Osteocyte (in vitro differentiated cells): ENCODE measurements at regions not wholly inside any gene's neighbourhood (a gene's known extent, or its start where the extent isn't known, plus 50 kb on each side); places are given as distances from the start of the nearest gene placed in this dataset.

Experiments
- DNase-seq: peaks from one replicate; pipeline ENCODE4 v3.0.0; 2021; ENCODE audit warnings: mixed read lengths; ENCODE audit not compliant: unreplicated experiment; ENCODE audit errors: extremely low spot score
- H3K27ac Mint-ChIP-seq: one replicate; pipeline ENCODE4 v1.8.0; 2021; ENCODE audit warnings: mild to moderate bottlenecking, mixed read lengths; ENCODE audit not compliant: unreplicated experiment
- H3K27me3 Mint-ChIP-seq: one replicate; pipeline ENCODE4 v1.8.0; 2021; ENCODE audit warnings: mixed read lengths; ENCODE audit not compliant: unreplicated experiment
- H3K36me3 Mint-ChIP-seq: one replicate; pipeline ENCODE4 v1.8.0; 2021; ENCODE audit warnings: mixed read lengths; ENCODE audit not compliant: unreplicated experiment
- H3K4me1 Mint-ChIP-seq: one replicate; pipeline ENCODE4 v1.8.0; 2021; ENCODE audit warnings: mixed read lengths; ENCODE audit not compliant: unreplicated experiment
- H3K4me3 Mint-ChIP-seq: one replicate; pipeline ENCODE4 v1.8.0; 2021; ENCODE audit warnings: mild to moderate bottlenecking, moderate library complexity, mixed read lengths; ENCODE audit not compliant: unreplicated experiment
- H3K9me3 Mint-ChIP-seq: one replicate; pipeline ENCODE4 v1.8.0; 2021; ENCODE audit warnings: mixed read lengths; ENCODE audit not compliant: unreplicated experiment
- CTCF ChIP-seq: fragments of 200-600 bp; sonication (generic); IDR thresholded peaks from 2 replicates; pipeline ENCODE4 v1.5.0; 2021; ENCODE audit warnings: antibody characterized with exemption, mild to moderate bottlenecking, moderate library complexity

- Mint-ChIP-seq H3K27ac (no peak overlapping the region), H3K9me3 (peaks cover 4% of the 10 kb centered on the region), H3K27me3 (peaks cover 14% of the 10 kb centered on the region), H3K4me1 (no peaks in the 10 kb centered on the region), H3K36me3 (no peaks in the 10 kb centered on the region), H3K4me3 (no peak overlapping the region)
- no peak for TF ChIP-seq CTCF
- no peak for DNase-seq
Measured at GRCh38 chr1:168825820-168826219, 96.8 kb upstream of the DPT start.

GRCh38 chr1:168826269-168826668 lies 97.3 kb upstream of the DPT start:
- no peak for DNase-seq
- Mint-ChIP-seq H3K9me3 (peaks cover 4% of the 10 kb centered on the region), H3K4me3 (no peak overlapping the region), H3K27me3 (peaks cover 16% of the 10 kb centered on the region), H3K4me1 (no peaks in the 10 kb centered on the region), H3K27ac (no peak overlapping the region), H3K36me3 (no peaks in the 10 kb centered on the region)
- no peak for TF ChIP-seq CTCF

- H3K4me1 Mint-ChIP-seq = no peaks in the 10 kb centered on the region
- H3K36me3 Mint-ChIP-seq = no peaks in the 10 kb centered on the region
Measured at GRCh38 chr1:168827557-168827956, 98.6 kb upstream of the DPT start.

GRCh38 chr1:168829876-168830275 lies 100.9 kb upstream of the DPT start:
- Mint-ChIP-seq H3K4me1 (peaks cover 2% of the 10 kb centered on the region), H3K9me3 (peaks cover 4% of the 10 kb centered on the region), H3K27me3 (peaks cover 15% of the 10 kb centered on the region), H3K4me3 (no peak overlapping the region), H3K36me3 (no peaks in the 10 kb centered on the region), H3K27ac (no peak overlapping the region)
- no peak for DNase-seq
- no peak for TF ChIP-seq CTCF

More at GRCh38 chr1:168827557-168827956, 98.6 kb upstream of the DPT start:
- Mint-ChIP-seq H3K9me3 (peaks cover 4% of the 10 kb centered on the region), H3K27ac (no peak overlapping the region), H3K27me3 (peaks cover 15% of the 10 kb centered on the region), H3K4me3 (no peak overlapping the region)
- no peak for TF ChIP-seq CTCF
- no peak for DNase-seq

GRCh38 chr1:168830562-168830961 lies 101.6 kb upstream of the DPT start:
- H3K27ac Mint-ChIP-seq = no peak overlapping the region
- peaks cover 2% of the 10 kb centered on the region for H3K9me3 Mint-ChIP-seq
- no peak for DNase-seq
- TF ChIP-seq CTCF = no peak
- peaks cover 2% of the 10 kb centered on the region for H3K4me1 Mint-ChIP-seq
- H3K36me3 Mint-ChIP-seq = no peaks in the 10 kb centered on the region
- peaks cover 15% of the 10 kb centered on the region for H3K27me3 Mint-ChIP-seq
- H3K4me3 Mint-ChIP-seq = no peak overlapping the region
